GM12872 (cell line): ENCODE measurements at regions not wholly inside any gene's neighbourhood (a gene's known extent, or its start where the extent isn't known, plus 50 kb on each side); places are given as distances from the start of the nearest gene placed in this dataset.

Experiments
- CTCF ChIP-seq: IDR thresholded peaks from 3 replicates; pipeline ENCODE4 v1.5.1; 2011; ENCODE audit warnings: low read depth, mild to moderate bottlenecking, low read length, moderate library complexity; ENCODE audit not compliant: insufficient read depth

- no peak for TF ChIP-seq CTCF
These were observed 482.2 kb upstream of the ST8SIA4 start for GRCh38 chr5:101385276-101385675.

- TF ChIP-seq CTCF = no peak
These were observed 467.1 kb upstream of the ST8SIA4 start for GRCh38 chr5:101370181-101370580.

GRCh38 chr5:101364469-101364868, 461.4 kb upstream of the ST8SIA4 start:
- TF ChIP-seq CTCF = no peak

- TF ChIP-seq CTCF = no peak
These were observed 459.0 kb upstream of the ST8SIA4 start for GRCh38 chr5:101362067-101362466.

GRCh38 chr5:101346906-101347305, 443.8 kb upstream of the ST8SIA4 start:
- no peak for TF ChIP-seq CTCF

GRCh38 chr5:101346447-101346846, 443.4 kb upstream of the ST8SIA4 start:
- no peak for TF ChIP-seq CTCF

- no peak for TF ChIP-seq CTCF
These were observed 435.1 kb upstream of the ST8SIA4 start for GRCh38 chr5:101338226-101338625.

GRCh38 chr5:101327816-101328215, 424.7 kb upstream of the ST8SIA4 start:
- no peak for TF ChIP-seq CTCF
